Right atrium auricular region (tissue), 2 donors: ENCODE measurements at regions not wholly inside any gene's neighbourhood (a gene's known extent, or its start where the extent isn't known, plus 50 kb on each side); places are given as distances from the start of the nearest gene placed in this dataset.

Source experiments
- DNase-seq: peaks from one replicate; pipeline ENCODE4 v3.0.0-alpha.2; 2019; ENCODE audit warnings: low spot score
- H3K27ac ChIP-seq, 2 donors: fragments of 200-600 bp; sonication (generic); 1 replicate in 1 of 2; 2 replicates in 1 of 2; pipeline ENCODE4 v1.5.1; 2016 to 2019
- H3K27me3 ChIP-seq, 2 donors: fragments of 200-600 bp; sonication (generic); one replicate each; pipeline versions ENCODE4 v1.5.1 to v1.6.0; 2017 to 2019
- H3K36me3 ChIP-seq: fragments of 200-600 bp; sonication (generic); one replicate; pipeline ENCODE4 v1.5.1; 2016
- H3K4me1 ChIP-seq, 2 donors: fragments of 200-600 bp; sonication (generic); one replicate each; pipeline versions ENCODE4 v1.5.1 to v1.6.0; 2017 to 2019
- H3K4me3 ChIP-seq, 2 donors: fragments of 200-600 bp; sonication (generic); 1 replicate in 1 of 2; 2 replicates in 1 of 2; pipeline ENCODE4 v1.5.1; 2017 to 2019; ENCODE audit warnings: mild to moderate bottlenecking in 1 of 2, moderate library complexity in 1 of 2
- H3K9me3 ChIP-seq, 2 donors: fragments of 200-600 bp; sonication (generic); one replicate each; pipeline ENCODE4 v1.5.1; 2019
- TF ChIP-seq, protein P1 (sequence below), 2 donors: fragments of 200-600 bp; sonication (generic); IDR thresholded peaks; one replicate each; pipeline ENCODE4 v1.5.1; 2019; ENCODE audit warnings: antibody characterized with exemption in 2 of 2

DNA sequence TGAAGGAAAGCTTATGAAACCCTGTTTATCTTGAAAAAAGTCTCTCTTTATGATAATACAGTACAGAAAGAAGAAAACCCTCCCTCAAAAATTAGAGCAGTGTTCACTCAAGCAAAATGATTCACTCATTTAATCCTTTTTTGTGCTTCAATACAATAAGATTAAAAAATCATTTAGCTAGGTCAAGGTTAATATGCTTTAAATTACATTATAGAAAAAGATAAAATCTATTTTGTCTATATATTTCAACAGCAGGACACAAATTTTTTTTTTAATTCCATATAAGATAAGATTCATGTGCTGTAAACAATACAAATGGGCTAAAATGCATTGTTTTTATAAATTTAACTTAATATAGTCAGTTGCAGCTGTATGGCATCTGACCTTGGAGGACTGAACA is 176.9 kb downstream of the KCNE4 start:
- Histone ChIP-seq H3K9me3 (no peaks in the 10 kb centered on the region), H3K4me1 (no peaks in the 10 kb centered on the region), H3K27me3 (no peaks in the 10 kb centered on the region), H3K36me3 (no peaks in the 10 kb centered on the region), H3K27ac (no peak overlapping the region), H3K4me3 (no peak overlapping the region)
- TF ChIP-seq, protein P1, sequence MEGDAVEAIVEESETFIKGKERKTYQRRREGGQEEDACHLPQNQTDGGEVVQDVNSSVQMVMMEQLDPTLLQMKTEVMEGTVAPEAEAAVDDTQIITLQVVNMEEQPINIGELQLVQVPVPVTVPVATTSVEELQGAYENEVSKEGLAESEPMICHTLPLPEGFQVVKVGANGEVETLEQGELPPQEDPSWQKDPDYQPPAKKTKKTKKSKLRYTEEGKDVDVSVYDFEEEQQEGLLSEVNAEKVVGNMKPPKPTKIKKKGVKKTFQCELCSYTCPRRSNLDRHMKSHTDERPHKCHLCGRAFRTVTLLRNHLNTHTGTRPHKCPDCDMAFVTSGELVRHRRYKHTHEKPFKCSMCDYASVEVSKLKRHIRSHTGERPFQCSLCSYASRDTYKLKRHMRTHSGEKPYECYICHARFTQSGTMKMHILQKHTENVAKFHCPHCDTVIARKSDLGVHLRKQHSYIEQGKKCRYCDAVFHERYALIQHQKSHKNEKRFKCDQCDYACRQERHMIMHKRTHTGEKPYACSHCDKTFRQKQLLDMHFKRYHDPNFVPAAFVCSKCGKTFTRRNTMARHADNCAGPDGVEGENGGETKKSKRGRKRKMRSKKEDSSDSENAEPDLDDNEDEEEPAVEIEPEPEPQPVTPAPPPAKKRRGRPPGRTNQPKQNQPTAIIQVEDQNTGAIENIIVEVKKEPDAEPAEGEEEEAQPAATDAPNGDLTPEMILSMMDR (IDR thresholded peaks at IDR 0.05) = no peak
- DNase-seq = no peak

DNA sequence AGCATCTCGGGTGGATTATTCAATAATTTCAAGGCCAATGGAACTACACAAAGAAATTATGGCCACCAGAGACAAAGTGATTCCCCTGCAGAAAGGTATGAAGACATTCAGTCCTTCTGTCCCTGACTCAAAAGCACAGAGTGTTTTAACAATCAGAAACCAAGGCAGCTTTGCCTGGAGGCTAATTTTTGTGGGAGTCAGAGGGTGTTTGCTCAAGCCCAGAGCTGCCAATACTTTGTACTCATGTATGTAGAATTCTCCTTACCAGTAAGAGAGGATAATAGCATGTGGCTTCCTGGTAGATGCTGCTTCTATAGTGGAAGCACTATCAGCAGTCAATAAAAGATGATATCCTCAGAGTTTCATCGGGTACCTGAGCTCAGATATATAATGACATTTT is 178.4 kb downstream of the KCNE4 start:
- Histone ChIP-seq H3K27ac (no peak overlapping the region), H3K36me3 (no peaks in the 10 kb centered on the region)
- TF ChIP-seq, protein P1 (IDR thresholded peaks at IDR 0.05) = no peak

DNA sequence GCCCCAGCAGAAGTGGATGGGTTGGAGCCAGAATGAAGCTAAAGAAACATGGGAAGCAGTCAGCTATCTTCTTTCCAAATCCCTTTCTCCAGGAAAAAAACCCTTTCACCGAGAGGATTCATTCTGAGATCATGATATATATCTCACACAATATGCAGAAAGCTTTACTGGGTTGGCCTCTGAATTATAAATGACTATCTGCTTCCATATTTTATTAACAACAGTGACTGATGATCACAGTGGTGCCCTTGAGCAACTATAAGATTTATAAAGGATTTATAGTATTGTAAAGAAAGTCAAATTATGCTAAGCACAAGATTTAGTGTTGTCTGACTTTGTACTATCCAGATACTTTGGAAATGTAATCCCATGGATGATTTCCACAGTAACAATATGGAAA is 180.3 kb downstream of the KCNE4 start:
- Histone ChIP-seq H3K4me3 (no peak overlapping the region), H3K27me3 (no peaks in the 10 kb centered on the region), H3K36me3 (no peaks in the 10 kb centered on the region), H3K4me1 (no peaks in the 10 kb centered on the region), H3K9me3 (no peaks in the 10 kb centered on the region), H3K27ac (no peak overlapping the region)
- no peak for DNase-seq
- TF ChIP-seq, protein P1 (IDR thresholded peaks at IDR 0.05) = no peak

More for the DNA sequence above, 178.4 kb downstream of the KCNE4 start:
- H3K9me3 ChIP-seq = no peaks in the 10 kb centered on the region
- no peak for DNase-seq
- no peaks in the 10 kb centered on the region for H3K4me1 ChIP-seq
- H3K4me3 ChIP-seq = no peak overlapping the region
- no peaks in the 10 kb centered on the region for H3K27me3 ChIP-seq

DNA sequence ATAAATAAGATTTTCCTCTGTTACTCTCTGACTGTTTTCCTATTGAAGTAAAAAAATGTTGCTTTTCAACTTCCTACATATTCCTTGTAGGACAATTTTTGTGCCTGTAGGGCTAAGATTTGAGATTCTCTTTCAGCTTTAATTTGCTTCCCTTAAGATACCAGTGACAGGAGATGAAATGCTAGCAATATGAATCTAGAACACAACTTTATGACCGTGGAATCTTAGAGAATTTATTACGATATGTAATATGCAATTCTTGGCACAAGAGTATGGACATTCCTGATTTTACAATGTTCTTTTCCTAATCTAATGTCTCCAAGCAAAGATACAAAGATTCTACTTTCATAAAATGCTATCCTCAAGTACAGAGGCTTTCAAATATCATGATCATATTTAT is 180.9 kb downstream of the KCNE4 start:
- DNase-seq = no peak
- Histone ChIP-seq H3K9me3 (no peaks in the 10 kb centered on the region), H3K4me1 (no peaks in the 10 kb centered on the region), H3K27ac (no peak overlapping the region), H3K36me3 (no peaks in the 10 kb centered on the region), H3K27me3 (no peaks in the 10 kb centered on the region), H3K4me3 (no peak overlapping the region)
- TF ChIP-seq, protein P1 (IDR thresholded peaks at IDR 0.05) = no peak

DNA sequence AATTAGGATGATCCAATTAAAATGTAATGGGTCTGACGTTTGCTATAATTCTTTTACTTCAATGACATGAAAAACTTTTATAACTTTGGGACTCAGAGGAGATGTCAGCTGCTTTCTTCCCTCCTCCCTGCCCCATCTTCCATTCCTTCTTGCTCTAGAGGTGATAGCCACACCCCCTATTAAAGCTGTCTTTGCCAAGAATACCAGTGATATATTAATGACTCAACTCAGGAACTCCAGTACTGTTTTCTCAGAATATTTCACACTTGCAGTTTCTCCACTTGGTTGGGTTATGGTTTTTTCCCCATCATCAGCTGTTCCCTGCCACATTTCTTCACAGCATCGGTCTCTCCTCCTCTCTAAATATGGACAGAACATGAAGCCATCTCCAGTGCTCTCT is 184.0 kb downstream of the KCNE4 start:
- Histone ChIP-seq H3K27me3 (no peaks in the 10 kb centered on the region), H3K9me3 (no peaks in the 10 kb centered on the region), H3K27ac (no peak overlapping the region), H3K4me1 (no peaks in the 10 kb centered on the region), H3K36me3 (no peaks in the 10 kb centered on the region), H3K4me3 (no peak overlapping the region)
- TF ChIP-seq, protein P1 (IDR thresholded peaks at IDR 0.05) = no peak
- DNase-seq = no peak

DNA sequence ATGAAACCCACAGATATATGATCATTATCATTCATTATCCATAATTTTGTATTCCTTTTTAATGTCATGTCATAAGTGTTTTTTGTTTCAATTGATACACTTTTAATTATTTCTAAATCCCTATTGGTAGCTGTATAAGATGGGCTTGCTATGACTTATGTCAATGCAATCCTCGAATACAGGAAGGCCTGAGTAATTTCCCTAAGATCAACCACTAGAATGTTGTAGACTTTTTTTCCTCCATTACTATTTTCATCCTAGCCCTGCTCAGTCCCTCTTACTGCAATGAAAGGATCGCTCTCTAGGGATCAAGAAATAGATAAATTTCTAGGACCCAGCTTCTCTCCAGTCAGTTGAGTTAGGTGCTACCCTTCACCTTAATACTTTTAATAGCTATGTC is 186.3 kb downstream of the KCNE4 start:
- Histone ChIP-seq H3K4me1 (no peaks in the 10 kb centered on the region), H3K27ac (no peak overlapping the region), H3K9me3 (peaks cover 0 to 7% of the 10 kb centered on the region in 2 donors), H3K36me3 (no peaks in the 10 kb centered on the region), H3K4me3 (no peak overlapping the region), H3K27me3 (no peaks in the 10 kb centered on the region)
- TF ChIP-seq, protein P1 (IDR thresholded peaks at IDR 0.05) = no peak
- DNase-seq = no peak
